GM23338 (cell line): ENCODE measurements at regions not wholly inside any gene's neighbourhood (a gene's known extent, or its start where the extent isn't known, plus 50 kb on each side); places are given as distances from the start of the nearest gene placed in this dataset.

Experiments
- ATAC-seq: fragments of 200-7000 bp; cut with Tn5 transposase; 3 replicates; pipeline ENCODE4 v1.9.1; 2020
- DNase-seq: peaks from one replicate; pipeline ENCODE4 v3.0.0-alpha.2; 2015; ENCODE audit warnings: low spot score
- H2AFZ ChIP-seq: fragments of 200-600 bp; sonication (generic); 2 replicates; pipeline ENCODE4 v1.8.0; 2016; ENCODE audit warnings: antibody characterized with exemption, mild to moderate bottlenecking, moderate library complexity
- H3F3A ChIP-seq: fragments of 200-600 bp; sonication (generic); replicated peaks from 2 replicates; pipeline ENCODE4 v1.8.0; 2017; ENCODE audit warnings: antibody characterized with exemption, mixed run types, low read depth
- H3K27ac ChIP-seq: fragments of 200-600 bp; sonication (generic); 2 replicates; pipeline ENCODE4 v1.6.1; 2016; ENCODE audit warnings: low read depth
- H3K27me3 ChIP-seq: fragments of 200-600 bp; sonication (generic); 2 replicates; pipeline ENCODE4 v1.8.0; 2016; ENCODE audit warnings: mild to moderate bottlenecking, mixed run types, moderate library complexity; ENCODE audit not compliant: insufficient read depth
- H3K36me3 ChIP-seq: fragments of 200-600 bp; sonication (generic); 2 replicates; pipeline ENCODE4 v1.8.0; 2016; ENCODE audit warnings: mild to moderate bottlenecking; ENCODE audit not compliant: insufficient read depth
- H3K4me1 ChIP-seq: fragments of 200-600 bp; sonication (generic); 2 replicates; pipeline ENCODE4 v1.8.0; 2016; ENCODE audit warnings: mild to moderate bottlenecking, moderate library complexity; ENCODE audit not compliant: insufficient read depth
- H3K4me2 ChIP-seq: fragments of 200-600 bp; sonication (generic); 2 replicates; pipeline ENCODE4 v1.7.1; 2017; ENCODE audit warnings: mixed run types
- H3K4me3 ChIP-seq: fragments of 200-600 bp; sonication (generic); 2 replicates; pipeline ENCODE4 v1.6.1; 2016; ENCODE audit warnings: mixed run types
- H3K79me2 ChIP-seq: fragments of 200-600 bp; sonication (generic); replicated peaks from 2 replicates; pipeline ENCODE4 v1.8.0; 2017; ENCODE audit warnings: mild to moderate bottlenecking; ENCODE audit not compliant: insufficient read depth
- H3K9me2 ChIP-seq: fragments of 200-600 bp; sonication (generic); 2 replicates; pipeline ENCODE4 v1.8.0; 2017; ENCODE audit not compliant: insufficient read depth
- H4K20me1 ChIP-seq: fragments of 200-600 bp; sonication (generic); replicated peaks from 2 replicates; pipeline ENCODE4 v1.8.0; 2017; ENCODE audit warnings: mild to moderate bottlenecking; ENCODE audit not compliant: insufficient read depth
- H3K27ac Mint-ChIP-seq: 2 replicates; pipeline ENCODE4 v1.8.0; 2020; ENCODE audit warnings: inconsistent platforms, mild to moderate bottlenecking, moderate library complexity, mixed read lengths
- H3K27me3 Mint-ChIP-seq: 3 replicates; pipeline ENCODE4 v1.8.0; 2022; ENCODE audit warnings: low read depth, mild to moderate bottlenecking, moderate library complexity, mixed read lengths, inconsistent platforms; ENCODE audit not compliant: insufficient read depth, poor library complexity
- H3K36me3 Mint-ChIP-seq: 3 replicates; pipeline ENCODE4 v1.8.0; 2021; ENCODE audit warnings: low read depth, mild to moderate bottlenecking, inconsistent platforms, moderate library complexity, mixed read lengths
- H3K4me1 Mint-ChIP-seq: 3 replicates; pipeline ENCODE4 v1.8.0; 2020; ENCODE audit warnings: mild to moderate bottlenecking, inconsistent platforms, mixed read lengths
- H3K4me3 Mint-ChIP-seq: 3 replicates; pipeline ENCODE4 v1.8.0; 2021; ENCODE audit warnings: moderate library complexity, mild to moderate bottlenecking, inconsistent platforms, mixed read lengths
- H3K9me3 Mint-ChIP-seq: 3 replicates; pipeline ENCODE4 v1.8.0; 2020; ENCODE audit warnings: moderate library complexity, mild to moderate bottlenecking, inconsistent platforms, mixed read lengths
- CREB1 ChIP-seq: fragments of 250-450 bp; sonication (Bioruptor Pico); IDR thresholded peaks from 2 replicates; pipeline ENCODE4 v1.5.0; 2020; ENCODE audit warnings: low read depth, mild to moderate bottlenecking, moderate library complexity
- EZH2 ChIP-seq: fragments of 200-600 bp; sonication (generic); IDR thresholded peaks from one replicate; pipeline ENCODE4 v1.8.0; 2017; ENCODE audit warnings: antibody characterized with exemption, mild to moderate bottlenecking, low read depth; ENCODE audit not compliant: unreplicated experiment
- EZH2phosphoT487 ChIP-seq: fragments of 200-600 bp; sonication (generic); IDR thresholded peaks from one replicate; pipeline ENCODE4 v1.8.1; 2018; ENCODE audit warnings: antibody characterized with exemption; ENCODE audit not compliant: unreplicated experiment
- JUNB ChIP-seq: IDR thresholded peaks from one replicate; pipeline ENCODE4 v1.6.1; 2016; ENCODE audit warnings: antibody characterized with exemption; ENCODE audit not compliant: unreplicated experiment
- NANOG ChIP-seq: IDR thresholded peaks from 2 replicates; pipeline ENCODE4 v1.6.1; 2016; ENCODE audit warnings: antibody characterized with exemption, borderline replicate concordance
- STAT1 ChIP-seq: IDR thresholded peaks from one replicate; pipeline ENCODE4 v1.6.1; 2016; ENCODE audit warnings: antibody characterized with exemption; ENCODE audit not compliant: unreplicated experiment
- ZNF114 ChIP-seq: fragments of 250-450 bp; sonication (Bioruptor Pico); IDR thresholded peaks from 2 replicates; pipeline ENCODE4 v1.5.0; 2020; ENCODE audit warnings: mild to moderate bottlenecking, moderate library complexity
- ZNF331 ChIP-seq: fragments of 250-450 bp; sonication (Bioruptor Pico); IDR thresholded peaks from 2 replicates; pipeline ENCODE4 v1.5.0; 2020; ENCODE audit warnings: low read depth, mild to moderate bottlenecking, moderate library complexity
- TF ChIP-seq, protein P1 (sequence below): IDR thresholded peaks from one replicate; pipeline ENCODE4 v1.6.1; 2018; ENCODE audit warnings: antibody characterized with exemption; ENCODE audit not compliant: unreplicated experiment
- TF ChIP-seq, protein P2 (sequence below): fragments of 250-450 bp; sonication (Bioruptor Pico); IDR thresholded peaks from 2 replicates; pipeline ENCODE4 v1.5.0; 2020; ENCODE audit warnings: mild to moderate bottlenecking, moderate library complexity
- TF ChIP-seq, protein P3 (sequence below): IDR thresholded peaks from 2 replicates; pipeline ENCODE4 v1.6.1; 2016; ENCODE audit warnings: antibody characterized with exemption

DNA sequence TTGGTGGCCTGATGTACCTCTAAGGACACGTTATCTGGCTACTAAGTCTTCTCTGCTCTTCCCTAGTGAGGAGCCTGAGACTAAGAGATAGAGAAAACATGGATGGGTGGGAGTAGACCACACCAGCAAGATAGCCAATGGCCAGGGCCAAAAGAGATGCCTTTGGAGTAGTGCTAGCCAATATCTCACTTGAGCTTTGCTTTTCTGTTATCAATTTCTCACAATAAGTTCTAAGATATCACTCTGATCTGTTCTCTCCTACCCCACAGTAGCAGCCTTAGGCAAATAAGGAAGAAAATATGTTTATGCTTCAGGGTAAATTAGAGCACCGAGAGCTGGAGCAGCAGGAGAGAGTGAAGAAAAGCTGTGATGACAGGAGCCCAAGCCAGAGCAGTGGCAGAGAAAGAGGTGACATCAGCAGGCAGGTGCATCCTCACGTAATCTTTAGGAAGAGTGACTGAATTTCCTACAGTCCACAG is 343.9 kb upstream of the NOCT start (continued):
- TF ChIP-seq, protein P1, sequence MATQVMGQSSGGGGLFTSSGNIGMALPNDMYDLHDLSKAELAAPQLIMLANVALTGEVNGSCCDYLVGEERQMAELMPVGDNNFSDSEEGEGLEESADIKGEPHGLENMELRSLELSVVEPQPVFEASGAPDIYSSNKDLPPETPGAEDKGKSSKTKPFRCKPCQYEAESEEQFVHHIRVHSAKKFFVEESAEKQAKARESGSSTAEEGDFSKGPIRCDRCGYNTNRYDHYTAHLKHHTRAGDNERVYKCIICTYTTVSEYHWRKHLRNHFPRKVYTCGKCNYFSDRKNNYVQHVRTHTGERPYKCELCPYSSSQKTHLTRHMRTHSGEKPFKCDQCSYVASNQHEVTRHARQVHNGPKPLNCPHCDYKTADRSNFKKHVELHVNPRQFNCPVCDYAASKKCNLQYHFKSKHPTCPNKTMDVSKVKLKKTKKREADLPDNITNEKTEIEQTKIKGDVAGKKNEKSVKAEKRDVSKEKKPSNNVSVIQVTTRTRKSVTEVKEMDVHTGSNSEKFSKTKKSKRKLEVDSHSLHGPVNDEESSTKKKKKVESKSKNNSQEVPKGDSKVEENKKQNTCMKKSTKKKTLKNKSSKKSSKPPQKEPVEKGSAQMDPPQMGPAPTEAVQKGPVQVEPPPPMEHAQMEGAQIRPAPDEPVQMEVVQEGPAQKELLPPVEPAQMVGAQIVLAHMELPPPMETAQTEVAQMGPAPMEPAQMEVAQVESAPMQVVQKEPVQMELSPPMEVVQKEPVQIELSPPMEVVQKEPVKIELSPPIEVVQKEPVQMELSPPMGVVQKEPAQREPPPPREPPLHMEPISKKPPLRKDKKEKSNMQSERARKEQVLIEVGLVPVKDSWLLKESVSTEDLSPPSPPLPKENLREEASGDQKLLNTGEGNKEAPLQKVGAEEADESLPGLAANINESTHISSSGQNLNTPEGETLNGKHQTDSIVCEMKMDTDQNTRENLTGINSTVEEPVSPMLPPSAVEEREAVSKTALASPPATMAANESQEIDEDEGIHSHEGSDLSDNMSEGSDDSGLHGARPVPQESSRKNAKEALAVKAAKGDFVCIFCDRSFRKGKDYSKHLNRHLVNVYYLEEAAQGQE = no peak
- TF ChIP-seq, protein P2, sequence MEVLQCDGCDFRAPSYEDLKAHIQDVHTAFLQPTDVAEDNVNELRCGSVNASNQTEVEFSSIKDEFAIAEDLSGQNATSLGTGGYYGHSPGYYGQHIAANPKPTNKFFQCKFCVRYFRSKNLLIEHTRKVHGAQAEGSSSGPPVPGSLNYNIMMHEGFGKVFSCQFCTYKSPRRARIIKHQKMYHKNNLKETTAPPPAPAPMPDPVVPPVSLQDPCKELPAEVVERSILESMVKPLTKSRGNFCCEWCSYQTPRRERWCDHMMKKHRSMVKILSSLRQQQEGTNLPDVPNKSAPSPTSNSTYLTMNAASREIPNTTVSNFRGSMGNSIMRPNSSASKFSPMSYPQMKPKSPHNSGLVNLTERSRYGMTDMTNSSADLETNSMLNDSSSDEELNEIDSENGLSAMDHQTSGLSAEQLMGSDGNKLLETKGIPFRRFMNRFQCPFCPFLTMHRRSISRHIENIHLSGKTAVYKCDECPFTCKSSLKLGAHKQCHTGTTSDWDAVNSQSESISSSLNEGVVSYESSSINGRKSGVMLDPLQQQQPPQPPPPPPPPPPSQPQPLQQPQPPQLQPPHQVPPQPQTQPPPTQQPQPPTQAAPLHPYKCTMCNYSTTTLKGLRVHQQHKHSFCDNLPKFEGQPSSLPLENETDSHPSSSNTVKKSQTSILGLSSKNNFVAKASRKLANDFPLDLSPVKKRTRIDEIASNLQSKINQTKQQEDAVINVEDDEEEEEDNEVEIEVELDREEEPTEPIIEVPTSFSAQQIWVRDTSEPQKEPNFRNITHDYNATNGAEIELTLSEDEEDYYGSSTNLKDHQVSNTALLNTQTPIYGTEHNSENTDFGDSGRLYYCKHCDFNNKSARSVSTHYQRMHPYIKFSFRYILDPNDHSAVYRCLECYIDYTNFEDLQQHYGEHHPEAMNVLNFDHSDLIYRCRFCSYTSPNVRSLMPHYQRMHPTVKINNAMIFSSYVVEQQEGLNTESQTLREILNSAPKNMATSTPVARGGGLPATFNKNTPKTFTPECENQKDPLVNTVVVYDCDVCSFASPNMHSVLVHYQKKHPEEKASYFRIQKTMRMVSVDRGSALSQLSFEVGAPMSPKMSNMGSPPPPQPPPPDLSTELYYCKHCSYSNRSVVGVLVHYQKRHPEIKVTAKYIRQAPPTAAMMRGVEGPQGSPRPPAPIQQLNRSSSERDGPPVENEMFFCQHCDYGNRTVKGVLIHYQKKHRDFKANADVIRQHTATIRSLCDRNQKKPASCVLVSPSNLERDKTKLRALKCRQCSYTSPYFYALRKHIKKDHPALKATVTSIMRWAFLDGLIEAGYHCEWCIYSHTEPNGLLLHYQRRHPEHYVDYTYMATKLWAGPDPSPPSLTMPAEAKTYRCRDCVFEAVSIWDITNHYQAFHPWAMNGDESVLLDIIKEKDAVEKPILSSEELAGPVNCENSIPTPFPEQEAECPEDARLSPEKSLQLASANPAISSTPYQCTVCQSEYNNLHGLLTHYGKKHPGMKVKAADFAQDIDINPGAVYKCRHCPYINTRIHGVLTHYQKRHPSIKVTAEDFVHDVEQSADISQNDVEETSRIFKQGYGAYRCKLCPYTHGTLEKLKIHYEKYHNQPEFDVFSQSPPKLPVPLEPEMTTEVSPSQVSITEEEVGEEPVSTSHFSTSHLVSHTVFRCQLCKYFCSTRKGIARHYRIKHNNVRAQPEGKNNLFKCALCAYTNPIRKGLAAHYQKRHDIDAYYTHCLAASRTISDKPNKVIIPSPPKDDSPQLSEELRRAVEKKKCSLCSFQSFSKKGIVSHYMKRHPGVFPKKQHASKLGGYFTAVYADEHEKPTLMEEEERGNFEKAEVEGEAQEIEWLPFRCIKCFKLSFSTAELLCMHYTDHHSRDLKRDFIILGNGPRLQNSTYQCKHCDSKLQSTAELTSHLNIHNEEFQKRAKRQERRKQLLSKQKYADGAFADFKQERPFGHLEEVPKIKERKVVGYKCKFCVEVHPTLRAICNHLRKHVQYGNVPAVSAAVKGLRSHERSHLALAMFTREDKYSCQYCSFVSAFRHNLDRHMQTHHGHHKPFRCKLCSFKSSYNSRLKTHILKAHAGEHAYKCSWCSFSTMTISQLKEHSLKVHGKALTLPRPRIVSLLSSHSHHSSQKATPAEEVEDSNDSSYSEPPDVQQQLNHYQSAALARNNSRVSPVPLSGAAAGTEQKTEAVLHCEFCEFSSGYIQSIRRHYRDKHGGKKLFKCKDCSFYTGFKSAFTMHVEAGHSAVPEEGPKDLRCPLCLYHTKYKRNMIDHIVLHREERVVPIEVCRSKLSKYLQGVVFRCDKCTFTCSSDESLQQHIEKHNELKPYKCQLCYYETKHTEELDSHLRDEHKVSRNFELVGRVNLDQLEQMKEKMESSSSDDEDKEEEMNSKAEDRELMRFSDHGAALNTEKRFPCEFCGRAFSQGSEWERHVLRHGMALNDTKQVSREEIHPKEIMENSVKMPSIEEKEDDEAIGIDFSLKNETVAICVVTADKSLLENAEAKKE (CRISPR knock-in tag) = no peak
- TF ChIP-seq NANOG (no peak), ZNF331 (CRISPR knock-in tag) (no peak)

DNA sequence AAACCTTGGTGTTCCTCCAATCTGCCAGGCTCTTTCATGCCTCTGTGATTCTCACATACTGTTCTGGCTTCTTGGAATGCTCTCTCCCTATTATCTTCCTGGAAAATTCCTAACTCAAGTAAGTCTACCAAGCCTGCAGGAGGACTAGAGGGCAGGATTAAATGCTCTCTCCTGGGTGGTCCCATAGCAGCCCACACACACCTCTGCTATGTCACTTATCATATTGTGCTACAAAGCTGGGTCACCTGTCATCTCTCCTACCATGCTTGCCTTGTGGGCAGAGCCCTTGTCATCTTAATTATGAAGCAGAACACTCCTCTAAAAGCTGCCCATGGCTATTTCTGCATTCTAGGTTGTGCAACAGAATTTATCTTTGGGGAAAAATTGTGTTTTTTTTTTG is 344.5 kb upstream of the NOCT start:
- Mint-ChIP-seq H3K9me3 (no peaks in the 10 kb centered on the region), H3K27ac (no peak overlapping the region), H3K27me3 (peaks cover 3% of the 10 kb centered on the region), H3K36me3 (no peaks in the 10 kb centered on the region; the same call in 2 of the 3 replicates), H3K4me3 (no peak overlapping the region), H3K4me1 (peaks cover 6% of the 10 kb centered on the region; the same call in 2 of the 3 replicates)
- Histone ChIP-seq H3K79me2 (no peaks in the 10 kb centered on the region), H3K4me3 (no peak overlapping the region), H3K36me3 (no peaks in the 10 kb centered on the region), H3F3A (no peaks in the 10 kb centered on the region), H3K9me2 (peaks cover 9% of the 10 kb centered on the region), H3K4me1 (peaks cover 12% of the 10 kb centered on the region), H2AFZ (no peak overlapping the region), H3K27me3 (no peaks in the 10 kb centered on the region), H4K20me1 (no peaks in the 10 kb centered on the region), H3K4me2 (no peak overlapping the region), H3K27ac (no peak overlapping the region)
- no peak for DNase-seq
- ATAC-seq = no peak
- TF ChIP-seq, protein P3, sequence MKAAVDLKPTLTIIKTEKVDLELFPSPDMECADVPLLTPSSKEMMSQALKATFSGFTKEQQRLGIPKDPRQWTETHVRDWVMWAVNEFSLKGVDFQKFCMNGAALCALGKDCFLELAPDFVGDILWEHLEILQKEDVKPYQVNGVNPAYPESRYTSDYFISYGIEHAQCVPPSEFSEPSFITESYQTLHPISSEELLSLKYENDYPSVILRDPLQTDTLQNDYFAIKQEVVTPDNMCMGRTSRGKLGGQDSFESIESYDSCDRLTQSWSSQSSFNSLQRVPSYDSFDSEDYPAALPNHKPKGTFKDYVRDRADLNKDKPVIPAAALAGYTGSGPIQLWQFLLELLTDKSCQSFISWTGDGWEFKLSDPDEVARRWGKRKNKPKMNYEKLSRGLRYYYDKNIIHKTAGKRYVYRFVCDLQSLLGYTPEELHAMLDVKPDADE = no peak
- TF ChIP-seq ZNF331 (CRISPR knock-in tag) (no peak), EZH2phosphoT487 (no peak), EZH2 (no peak), JUNB (no peak), NANOG (no peak), ZNF114 (CRISPR knock-in tag) (no peak), CREB1 (CRISPR knock-in tag) (no peak), STAT1 (no peak)
- TF ChIP-seq, protein P1 = no peak
